HEK293 (cell line): ENCODE measurements at regions not wholly inside any gene's neighbourhood (a gene's known extent, or its start where the extent isn't known, plus 50 kb on each side); places are given as distances from the start of the nearest gene placed in this dataset.

Experiments
- CTCF ChIA-PET: fragments of 350-600 bp; formaldehyde crosslinking; extraction: SDS; loops from one replicate; lab custom pipeline; 2021; ENCODE audit warnings: antibody characterized with exemption; lab: Yijun Ruan, JAX
- POLR2A ChIA-PET: fragments of 300-600 bp; formaldehyde crosslinking; extraction: SDS; loops from one replicate; lab custom pipeline; 2020; ENCODE audit warnings: antibody characterized with exemption, inconsistent platforms; lab: Yijun Ruan, JAX
- H3K27ac ChIP-seq: fragments of 200-500 bp; sonication (Bioruptor generic); 2 replicates; pipeline ENCODE4 v1.5.1; 2014; ENCODE audit warnings: low read depth, low read length, control low read depth, inconsistent platforms; ENCODE audit errors: extremely low read depth
- H3K36me3 ChIP-seq, 2 experiments: fragments of 200-500 bp in 1 of 2; sonication (Bioruptor generic) in 1 of 2; 1 replicate in 1 of 2; 2 replicates in 1 of 2; pipeline ENCODE4 v1.5.1; 2014 to 2017; ENCODE audit warnings: inconsistent platforms in 2 of 2, low read length in 2 of 2; ENCODE audit not compliant: control insufficient read depth in 2 of 2, insufficient read depth in 1 of 2
- H3K4me1 ChIP-seq: fragments of 200-500 bp; sonication (Bioruptor generic); 2 replicates; pipeline ENCODE4 v1.5.1; 2014; ENCODE audit warnings: mild to moderate bottlenecking, low read length, inconsistent platforms; ENCODE audit not compliant: control insufficient read depth, insufficient read depth
- H3K4me3 ChIP-seq: 2 replicates; pipeline ENCODE4 v1.5.1; 2011; ENCODE audit warnings: low read depth, mild to moderate bottlenecking, control low read depth, low read length, moderate library complexity
- H3K9me3 ChIP-seq: fragments of 200-500 bp; sonication (Bioruptor generic); 2 replicates; pipeline ENCODE4 v1.5.1; 2014; ENCODE audit warnings: low read depth, low read length, inconsistent platforms; ENCODE audit not compliant: control insufficient read depth, insufficient read depth
- KLF1 ChIP-seq: fragments of 450-650 bp; formaldehyde crosslinking; IDR thresholded peaks from 2 replicates; pipeline ENCODE4 v1.5.1; 2016; ENCODE audit warnings: missing biosample characterization, missing genetic modification characterization
- SCRT2 ChIP-seq: fragments of 450-650 bp; formaldehyde crosslinking; IDR thresholded peaks from 2 replicates; pipeline ENCODE4 v1.5.1; 2016; ENCODE audit warnings: missing biosample characterization, missing genetic modification characterization
- WT1 ChIP-seq: fragments of 450-650 bp; formaldehyde crosslinking; IDR thresholded peaks from 2 replicates; pipeline ENCODE4 v1.5.1; 2016; ENCODE audit warnings: missing biosample characterization, missing genetic modification characterization
- YY1 ChIP-seq: fragments of 450-650 bp; formaldehyde crosslinking; IDR thresholded peaks from 2 replicates; pipeline ENCODE4 v1.5.1; 2018; ENCODE audit warnings: missing biosample characterization, missing genetic modification characterization
- ZFHX2 ChIP-seq: fragments of 450-650 bp; formaldehyde crosslinking; conservative IDR thresholded peaks from 2 replicates; pipeline ENCODE4 v1.5.1; 2016; ENCODE audit warnings: missing biosample characterization, missing genetic modification characterization
- ZFP41 ChIP-seq: fragments of 450-650 bp; formaldehyde crosslinking; IDR thresholded peaks from 2 replicates; pipeline ENCODE4 v1.5.1; 2016; ENCODE audit warnings: missing biosample characterization, missing genetic modification characterization, borderline replicate concordance
- ZNF10 ChIP-seq: fragments of 450-650 bp; formaldehyde crosslinking; IDR thresholded peaks from 2 replicates; pipeline ENCODE4 v1.5.1; 2017; ENCODE audit warnings: missing biosample characterization, missing genetic modification characterization
- ZNF121 ChIP-seq: fragments of 450-650 bp; formaldehyde crosslinking; IDR thresholded peaks from 2 replicates; pipeline ENCODE4 v1.5.1; 2016; ENCODE audit warnings: missing biosample characterization, missing genetic modification characterization
- ZNF155 ChIP-seq: fragments of 450-650 bp; formaldehyde crosslinking; IDR thresholded peaks from 2 replicates; pipeline ENCODE4 v1.5.1; 2016; ENCODE audit warnings: missing biosample characterization, missing genetic modification characterization
- ZNF16 ChIP-seq: fragments of 450-650 bp; formaldehyde crosslinking; IDR thresholded peaks from 2 replicates; pipeline ENCODE4 v1.5.1; 2016; ENCODE audit warnings: low read depth, missing biosample characterization, missing genetic modification characterization
- ZNF19 ChIP-seq: fragments of 450-650 bp; formaldehyde crosslinking; IDR thresholded peaks from 2 replicates; pipeline ENCODE4; 2016; ENCODE audit warnings: missing biosample characterization, missing genetic modification characterization, low read depth
- ZNF302 ChIP-seq: fragments of 450-650 bp; formaldehyde crosslinking; IDR thresholded peaks from 2 replicates; pipeline ENCODE4 v1.5.1; 2016; ENCODE audit warnings: missing biosample characterization, missing genetic modification characterization, low read depth
- ZNF391 ChIP-seq: fragments of 450-650 bp; formaldehyde crosslinking; IDR thresholded peaks from 2 replicates; pipeline ENCODE4 v1.5.1; 2016; ENCODE audit warnings: low read depth, missing biosample characterization, missing genetic modification characterization, borderline replicate concordance
- ZNF510 ChIP-seq: fragments of 450-650 bp; formaldehyde crosslinking; IDR thresholded peaks from 2 replicates; pipeline ENCODE4 v1.5.1; 2018; ENCODE audit warnings: mild to moderate bottlenecking, missing genetic modification characterization, missing biosample characterization; ENCODE audit not compliant: insufficient replicate concordance
- ZNF518A ChIP-seq: fragments of 450-650 bp; formaldehyde crosslinking; conservative IDR thresholded peaks from 2 replicates; pipeline ENCODE4 v1.5.1; 2016; ENCODE audit warnings: low read depth, missing biosample characterization, missing genetic modification characterization
- ZNF658 ChIP-seq: fragments of 450-650 bp; formaldehyde crosslinking; IDR thresholded peaks from 2 replicates; pipeline ENCODE4; 2016; ENCODE audit warnings: missing biosample characterization, missing genetic modification characterization
- ZNF777 ChIP-seq: fragments of 450-650 bp; formaldehyde crosslinking; IDR thresholded peaks from 2 replicates; pipeline ENCODE4 v1.5.1; 2017; ENCODE audit warnings: missing biosample characterization, missing genetic modification characterization, borderline replicate concordance
- TF ChIP-seq, protein P1 (sequence below): fragments of 450-650 bp; formaldehyde crosslinking; IDR thresholded peaks from 2 replicates; pipeline ENCODE4 v1.5.1; 2016; ENCODE audit warnings: missing biosample characterization, missing genetic modification characterization
- TF ChIP-seq, protein P2 (sequence below): fragments of 450-650 bp; formaldehyde crosslinking; IDR thresholded peaks from 2 replicates; pipeline ENCODE4 v1.5.1; 2016; ENCODE audit warnings: missing biosample characterization, missing genetic modification characterization

DNA sequence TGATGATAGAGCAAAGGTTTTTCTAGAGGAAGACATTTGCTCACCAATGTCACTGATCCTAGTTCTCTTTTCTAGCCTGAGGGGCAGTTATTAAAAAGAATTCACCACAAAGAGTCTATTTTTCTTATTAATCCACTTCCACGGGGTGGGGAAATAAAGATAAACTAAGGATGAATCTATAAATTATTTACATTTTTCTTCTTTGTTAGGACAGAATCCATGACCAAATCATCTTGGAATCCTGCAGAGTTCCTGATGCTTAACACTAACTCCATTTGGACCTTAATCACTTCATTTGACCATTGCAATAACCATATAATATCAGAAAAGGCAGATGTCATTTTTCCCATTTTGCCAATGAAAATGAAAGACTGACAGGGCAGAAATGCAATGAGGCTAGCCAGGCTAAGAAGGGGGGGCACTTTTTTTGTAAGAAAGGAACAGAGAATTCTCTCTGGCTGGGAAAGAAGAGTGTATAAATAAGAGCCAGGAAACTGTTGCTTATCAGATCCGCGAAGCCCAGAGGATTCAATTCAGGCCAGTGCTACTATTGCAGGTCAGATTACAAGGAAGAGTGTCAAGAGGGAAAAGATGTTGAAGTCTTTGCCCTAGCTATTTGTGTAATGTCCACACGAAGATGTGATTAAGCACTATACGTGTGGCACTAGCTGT, 433.2 kb downstream of the TNS3 start:
- no peaks in the 10 kb centered on the region for H3K9me3 ChIP-seq
- H3K4me3 ChIP-seq: no peak overlapping the region
- ChIA-PET POLR2A (no interaction called here), CTCF (no interaction called here)
- no peak overlapping the region for H3K27ac ChIP-seq
- TF ChIP-seq ZFHX2: no peak
- no peak for TF ChIP-seq ZNF10
- TF ChIP-seq, protein P1, sequence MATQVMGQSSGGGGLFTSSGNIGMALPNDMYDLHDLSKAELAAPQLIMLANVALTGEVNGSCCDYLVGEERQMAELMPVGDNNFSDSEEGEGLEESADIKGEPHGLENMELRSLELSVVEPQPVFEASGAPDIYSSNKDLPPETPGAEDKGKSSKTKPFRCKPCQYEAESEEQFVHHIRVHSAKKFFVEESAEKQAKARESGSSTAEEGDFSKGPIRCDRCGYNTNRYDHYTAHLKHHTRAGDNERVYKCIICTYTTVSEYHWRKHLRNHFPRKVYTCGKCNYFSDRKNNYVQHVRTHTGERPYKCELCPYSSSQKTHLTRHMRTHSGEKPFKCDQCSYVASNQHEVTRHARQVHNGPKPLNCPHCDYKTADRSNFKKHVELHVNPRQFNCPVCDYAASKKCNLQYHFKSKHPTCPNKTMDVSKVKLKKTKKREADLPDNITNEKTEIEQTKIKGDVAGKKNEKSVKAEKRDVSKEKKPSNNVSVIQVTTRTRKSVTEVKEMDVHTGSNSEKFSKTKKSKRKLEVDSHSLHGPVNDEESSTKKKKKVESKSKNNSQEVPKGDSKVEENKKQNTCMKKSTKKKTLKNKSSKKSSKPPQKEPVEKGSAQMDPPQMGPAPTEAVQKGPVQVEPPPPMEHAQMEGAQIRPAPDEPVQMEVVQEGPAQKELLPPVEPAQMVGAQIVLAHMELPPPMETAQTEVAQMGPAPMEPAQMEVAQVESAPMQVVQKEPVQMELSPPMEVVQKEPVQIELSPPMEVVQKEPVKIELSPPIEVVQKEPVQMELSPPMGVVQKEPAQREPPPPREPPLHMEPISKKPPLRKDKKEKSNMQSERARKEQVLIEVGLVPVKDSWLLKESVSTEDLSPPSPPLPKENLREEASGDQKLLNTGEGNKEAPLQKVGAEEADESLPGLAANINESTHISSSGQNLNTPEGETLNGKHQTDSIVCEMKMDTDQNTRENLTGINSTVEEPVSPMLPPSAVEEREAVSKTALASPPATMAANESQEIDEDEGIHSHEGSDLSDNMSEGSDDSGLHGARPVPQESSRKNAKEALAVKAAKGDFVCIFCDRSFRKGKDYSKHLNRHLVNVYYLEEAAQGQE (tag by site-specific recombination): no peak
- no peak for TF ChIP-seq ZNF121
- no peak for TF ChIP-seq ZFP41 (tag by site-specific recombination)
- no peak for TF ChIP-seq ZNF658 (tag by site-specific recombination)
- H3K4me1 ChIP-seq: no peaks in the 10 kb centered on the region
- no peaks in the 10 kb centered on the region for H3K36me3 ChIP-seq

- TF ChIP-seq ZNF16 (tag by site-specific recombination) (no peak), SCRT2 (tag by site-specific recombination) (no peak)
- Histone ChIP-seq H3K36me3 (no peaks in the 10 kb centered on the region), H3K4me1 (no peaks in the 10 kb centered on the region), H3K4me3 (no peak overlapping the region), H3K9me3 (no peaks in the 10 kb centered on the region), H3K27ac (no peak overlapping the region)
- POLR2A ChIA-PET: no interaction called here
- CTCF ChIA-PET: interaction anchor here (0.7 kb wide), 1 partner anchor 1292 kb away, joined by 3 read pairs; no protein-coding TSS in a partner anchor
Observed at GRCh38 chr7:47147213-47147631, 434.7 kb downstream of the TNS3 start.

- CTCF ChIA-PET: no interaction called here
- no peak for TF ChIP-seq YY1
- no peak for TF ChIP-seq ZNF510
- TF ChIP-seq ZFP41 (tag by site-specific recombination): no peak
- TF ChIP-seq ZNF518A: no peak
- no peak for TF ChIP-seq ZNF777 (tag by site-specific recombination)
- no peak for TF ChIP-seq KLF1 (tag by site-specific recombination)
- no peak for TF ChIP-seq ZNF19 (tag by site-specific recombination)
- no peak for TF ChIP-seq ZNF155 (tag by site-specific recombination)
- TF ChIP-seq WT1 (tag by site-specific recombination): no peak
- no peak for TF ChIP-seq ZNF391 (tag by site-specific recombination)
- TF ChIP-seq ZNF302 (tag by site-specific recombination): no peak
- TF ChIP-seq, protein P2, sequence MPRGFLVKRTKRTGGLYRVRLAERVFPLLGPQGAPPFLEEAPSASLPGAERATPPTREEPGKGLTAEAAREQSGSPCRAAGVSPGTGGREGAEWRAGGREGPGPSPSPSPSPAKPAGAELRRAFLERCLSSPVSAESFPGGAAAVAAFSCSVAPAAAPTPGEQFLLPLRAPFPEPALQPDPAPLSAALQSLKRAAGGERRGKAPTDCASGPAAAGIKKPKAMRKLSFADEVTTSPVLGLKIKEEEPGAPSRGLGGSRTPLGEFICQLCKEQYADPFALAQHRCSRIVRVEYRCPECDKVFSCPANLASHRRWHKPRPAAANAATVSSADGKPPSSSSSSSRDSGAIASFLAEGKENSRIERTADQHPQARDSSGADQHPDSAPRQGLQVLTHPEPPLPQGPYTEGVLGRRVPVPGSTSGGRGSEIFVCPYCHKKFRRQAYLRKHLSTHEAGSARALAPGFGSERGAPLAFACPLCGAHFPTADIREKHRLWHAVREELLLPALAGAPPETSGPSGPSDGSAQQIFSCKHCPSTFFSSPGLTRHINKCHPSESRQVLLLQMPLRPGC: no peak
Observed at GRCh38 chr7:47145982-47146381, 435.9 kb downstream of the TNS3 start.

More at GRCh38 chr7:47145982-47146381, 435.9 kb downstream of the TNS3 start:
- H3K36me3 ChIP-seq: no peaks in the 10 kb centered on the region
- no peaks in the 10 kb centered on the region for H3K9me3 ChIP-seq
- POLR2A ChIA-PET: no interaction called here
- no peak overlapping the region for H3K27ac ChIP-seq
- no peaks in the 10 kb centered on the region for H3K4me1 ChIP-seq
- H3K4me3 ChIP-seq: no peak overlapping the region
